ENCODE measurements at regions not wholly inside any gene's neighbourhood (a gene's known extent, or its start where the extent isn't known, plus 50 kb on each side); places are given as distances from the start of the nearest gene placed in this dataset.
A peak's percentile ranks its signal among the peaks of the same experiment; 100 is the strongest.

DNA sequence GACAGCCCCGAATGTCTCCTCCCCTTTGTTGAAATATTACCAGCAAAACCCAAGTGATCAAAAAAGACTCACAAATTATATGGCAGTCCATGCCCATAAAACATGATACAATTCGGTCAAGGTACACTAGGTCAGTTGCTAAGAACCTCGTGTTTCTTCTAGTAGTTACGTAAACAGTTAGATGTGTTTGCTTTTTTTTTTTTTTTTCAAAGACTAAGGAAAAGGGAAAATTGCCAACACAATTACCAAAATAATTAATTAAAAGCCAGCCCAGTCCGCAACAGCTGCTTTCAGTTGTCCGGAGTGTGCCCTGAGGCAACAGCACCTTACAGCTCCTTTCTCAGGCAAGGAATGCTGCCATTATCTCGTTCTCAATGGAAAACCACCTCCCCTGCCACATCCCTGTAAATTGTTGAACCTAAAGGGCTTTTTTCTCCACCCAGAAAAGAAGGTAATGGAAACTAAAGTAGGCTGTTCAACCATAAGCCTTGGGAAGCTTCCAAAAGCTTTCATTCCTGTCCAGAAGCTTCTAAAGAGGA, 129.2 kb upstream of the TSC22D2 start:
- TF ChIP-seq, protein P1, sequence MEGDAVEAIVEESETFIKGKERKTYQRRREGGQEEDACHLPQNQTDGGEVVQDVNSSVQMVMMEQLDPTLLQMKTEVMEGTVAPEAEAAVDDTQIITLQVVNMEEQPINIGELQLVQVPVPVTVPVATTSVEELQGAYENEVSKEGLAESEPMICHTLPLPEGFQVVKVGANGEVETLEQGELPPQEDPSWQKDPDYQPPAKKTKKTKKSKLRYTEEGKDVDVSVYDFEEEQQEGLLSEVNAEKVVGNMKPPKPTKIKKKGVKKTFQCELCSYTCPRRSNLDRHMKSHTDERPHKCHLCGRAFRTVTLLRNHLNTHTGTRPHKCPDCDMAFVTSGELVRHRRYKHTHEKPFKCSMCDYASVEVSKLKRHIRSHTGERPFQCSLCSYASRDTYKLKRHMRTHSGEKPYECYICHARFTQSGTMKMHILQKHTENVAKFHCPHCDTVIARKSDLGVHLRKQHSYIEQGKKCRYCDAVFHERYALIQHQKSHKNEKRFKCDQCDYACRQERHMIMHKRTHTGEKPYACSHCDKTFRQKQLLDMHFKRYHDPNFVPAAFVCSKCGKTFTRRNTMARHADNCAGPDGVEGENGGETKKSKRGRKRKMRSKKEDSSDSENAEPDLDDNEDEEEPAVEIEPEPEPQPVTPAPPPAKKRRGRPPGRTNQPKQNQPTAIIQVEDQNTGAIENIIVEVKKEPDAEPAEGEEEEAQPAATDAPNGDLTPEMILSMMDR (IDR thresholded peaks at IDR 0.05; ENCODE audit: control insufficient read depth, extremely low read depth, insufficient read depth), result no peak
- no peak overlapping the region for H3K4me3 ChIP-seq (ENCODE audit: low read depth, low read length)
- DNase-seq (ENCODE audit: low read depth), result peak; percentile 84

DNA sequence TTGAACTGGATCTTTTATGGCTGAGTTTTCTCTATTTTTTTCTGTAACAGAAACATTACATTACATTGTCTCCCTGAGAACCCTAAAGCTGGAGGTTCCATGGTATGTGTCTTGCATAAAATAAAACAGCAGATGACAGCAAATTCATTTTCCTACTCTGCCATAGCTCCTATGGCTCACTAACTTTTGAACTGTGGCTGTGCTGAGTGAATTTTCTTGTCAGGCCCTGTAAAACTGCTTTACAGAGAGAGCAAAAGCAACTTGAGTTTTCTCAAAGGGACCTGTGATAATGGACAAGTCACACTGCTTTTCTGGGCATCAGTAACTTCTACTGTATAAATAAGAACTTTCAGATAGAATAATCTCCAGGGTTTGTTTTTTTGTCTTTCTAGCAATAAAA, 129.9 kb upstream of the TSC22D2 start:
- no peak for DNase-seq (ENCODE audit: low read depth)
- H3K4me3 ChIP-seq (ENCODE audit: low read depth, low read length), result no peak overlapping the region
- TF ChIP-seq, protein P1 (IDR thresholded peaks at IDR 0.05; ENCODE audit: control insufficient read depth, extremely low read depth, insufficient read depth), result no peak

DNA sequence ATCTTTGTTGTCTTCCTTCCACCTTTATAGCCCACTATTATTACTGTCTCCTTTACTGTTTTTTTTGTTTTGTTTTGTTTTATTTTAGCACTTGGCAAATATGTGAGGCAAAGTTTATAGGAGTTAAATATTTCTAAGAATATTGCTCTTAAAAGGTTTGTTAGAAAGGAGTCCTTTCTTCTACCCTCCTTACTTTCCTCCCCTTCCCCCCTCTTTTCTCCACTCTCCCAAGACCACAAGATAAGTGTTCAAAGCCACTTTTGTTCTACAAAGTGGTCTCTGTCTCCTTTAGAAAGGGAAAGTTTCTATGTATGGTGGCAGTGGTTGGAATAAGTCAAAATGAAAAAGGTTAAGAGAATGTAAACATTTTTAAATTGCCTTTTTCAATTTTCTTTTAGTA, 130.7 kb upstream of the TSC22D2 start:
- no peak for DNase-seq (ENCODE audit: low read depth)
- H3K4me3 ChIP-seq (ENCODE audit: low read depth, low read length), result no peak overlapping the region
- TF ChIP-seq, protein P1 (IDR thresholded peaks at IDR 0.05; ENCODE audit: control insufficient read depth, extremely low read depth, insufficient read depth), result no peak

DNA sequence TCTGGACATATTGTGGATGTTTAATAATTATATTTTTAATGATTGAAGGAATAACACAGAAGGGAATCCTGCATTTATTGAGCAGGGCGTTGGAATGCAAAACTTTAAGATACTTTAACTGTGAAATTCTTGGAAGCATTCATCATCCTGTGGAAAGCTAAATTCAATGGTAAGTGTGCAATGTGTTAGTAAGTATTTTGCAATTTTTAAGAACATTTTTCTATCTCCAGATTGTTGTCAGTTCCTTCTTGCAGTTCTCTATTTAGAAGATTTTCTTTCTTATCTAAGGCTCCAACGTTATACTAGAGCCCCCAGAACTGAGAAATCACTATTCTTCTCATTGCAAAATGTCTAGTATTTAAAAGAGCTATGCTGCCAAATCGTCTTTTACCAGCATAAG, 132.2 kb upstream of the TSC22D2 start:
- no peak for DNase-seq (ENCODE audit: low read depth)
- H3K4me3 ChIP-seq (ENCODE audit: low read depth, low read length), result no peak overlapping the region
- TF ChIP-seq, protein P1 (IDR thresholded peaks at IDR 0.05; ENCODE audit: control insufficient read depth, extremely low read depth, insufficient read depth), result no peak

DNA sequence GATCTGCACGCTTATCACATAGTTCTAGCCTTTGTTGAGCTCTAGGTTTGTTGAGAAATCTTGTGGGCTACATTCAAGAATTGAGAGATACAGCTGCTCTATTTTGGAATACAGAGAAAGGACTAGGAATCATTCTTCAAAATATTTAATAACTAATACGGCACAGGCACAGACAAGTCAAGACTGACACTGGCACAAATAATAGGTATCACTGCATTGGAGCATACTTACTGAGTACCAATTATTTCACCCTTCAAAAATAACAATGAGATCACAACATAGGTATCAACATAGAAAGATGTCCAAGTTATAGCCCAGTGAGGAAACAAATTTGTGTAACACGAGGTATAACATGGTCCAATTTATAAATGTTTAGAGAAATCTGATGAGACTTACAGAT, 133.7 kb upstream of the TSC22D2 start:
- TF ChIP-seq, protein P1 (IDR thresholded peaks at IDR 0.05; ENCODE audit: control insufficient read depth, extremely low read depth, insufficient read depth), result no peak
- no peak for DNase-seq (ENCODE audit: low read depth)
- no peak overlapping the region for H3K4me3 ChIP-seq (ENCODE audit: low read depth, low read length)

DNA sequence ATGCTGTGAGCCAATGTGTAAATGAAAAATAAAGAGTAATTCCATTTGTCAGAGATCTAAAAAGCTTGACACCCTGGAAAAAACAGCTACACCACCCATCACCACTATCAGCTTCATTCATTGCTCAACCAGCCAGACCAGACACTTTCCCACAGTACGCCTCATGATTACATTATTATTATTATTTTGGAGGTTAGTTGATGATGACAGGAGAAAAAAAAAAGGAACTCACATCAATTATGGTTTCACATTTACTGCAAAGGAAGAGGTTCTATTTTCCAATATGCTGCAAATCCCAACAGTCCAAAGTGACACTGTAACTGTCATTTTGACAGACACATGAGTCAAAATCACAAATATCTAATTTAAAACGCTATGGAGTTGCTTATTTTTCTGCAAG, 134.7 kb upstream of the TSC22D2 start:
- TF ChIP-seq, protein P1 (IDR thresholded peaks at IDR 0.05; ENCODE audit: control insufficient read depth, extremely low read depth, insufficient read depth), result no peak
- no peak overlapping the region for H3K4me3 ChIP-seq (ENCODE audit: low read depth, low read length)
- no peak for DNase-seq (ENCODE audit: low read depth)

DNA sequence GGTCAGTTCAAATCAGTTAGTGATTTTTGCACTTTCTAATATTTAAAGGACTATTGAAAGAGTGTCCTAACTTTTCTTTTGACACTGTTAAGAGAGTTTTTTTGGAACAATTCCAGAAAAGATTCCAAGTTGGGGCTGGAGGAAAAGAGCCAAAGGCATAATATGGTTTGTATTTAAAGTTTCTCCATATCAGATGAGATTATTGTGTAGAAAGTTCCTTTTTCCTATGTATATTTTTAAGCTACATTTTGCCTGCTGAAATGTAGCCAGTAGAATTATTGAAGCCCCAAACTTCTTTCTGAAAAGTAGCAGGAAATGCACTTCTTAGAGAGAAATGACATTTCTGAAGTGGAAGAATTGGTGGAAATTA, 136.5 kb upstream of the TSC22D2 start:
- H3K4me3 ChIP-seq (ENCODE audit: low read depth, low read length), result no peak overlapping the region
- TF ChIP-seq, protein P1 (IDR thresholded peaks at IDR 0.05; ENCODE audit: control insufficient read depth, extremely low read depth, insufficient read depth), result no peak
- no peak for DNase-seq (ENCODE audit: low read depth)

Data from LNCaP clone FGC (cell line).